ENCODE measurements at regions not wholly inside any gene's neighbourhood (a gene's known extent, or its start where the extent isn't known, plus 50 kb on each side); places are given as distances from the start of the nearest gene placed in this dataset.
"Not testable (repeated sequence)": the region's sequence is repeated elsewhere in the genome, so short reads cannot be mapped to it uniquely, and the experiment has no call there.

DNA sequence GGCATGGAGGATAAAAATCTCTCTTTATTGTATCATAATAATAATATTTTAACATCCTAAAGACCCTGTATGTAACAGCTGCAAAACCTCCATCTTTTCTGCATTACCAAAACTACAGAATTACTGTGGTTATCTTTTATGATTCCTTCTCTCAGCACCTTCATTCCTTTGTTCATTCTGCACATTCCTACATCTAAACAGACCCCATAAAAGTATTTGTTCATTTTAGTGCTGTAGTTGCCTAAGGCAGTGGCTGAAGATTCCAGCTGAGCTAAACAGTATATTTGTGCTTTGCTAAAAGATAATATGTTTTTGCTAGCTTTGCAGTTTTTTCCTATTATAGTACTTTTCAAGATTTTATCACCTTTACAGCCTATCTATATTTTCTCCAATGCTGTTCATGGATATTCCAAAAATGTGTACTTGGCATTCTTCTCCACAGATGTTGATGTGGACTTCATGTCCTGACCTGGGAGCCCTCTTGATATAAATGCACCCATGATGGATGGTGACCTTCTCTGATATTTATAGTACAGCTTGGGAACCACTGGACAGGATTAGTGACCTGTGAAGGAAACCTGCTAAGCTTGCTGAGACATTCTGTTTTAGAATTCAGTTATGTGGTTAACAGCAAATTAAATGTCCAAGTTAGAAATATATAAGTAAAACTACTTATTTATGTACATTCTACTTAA, 2832.9 kb upstream of the PCDH20 start:
- DNase-seq: no peak

DNA sequence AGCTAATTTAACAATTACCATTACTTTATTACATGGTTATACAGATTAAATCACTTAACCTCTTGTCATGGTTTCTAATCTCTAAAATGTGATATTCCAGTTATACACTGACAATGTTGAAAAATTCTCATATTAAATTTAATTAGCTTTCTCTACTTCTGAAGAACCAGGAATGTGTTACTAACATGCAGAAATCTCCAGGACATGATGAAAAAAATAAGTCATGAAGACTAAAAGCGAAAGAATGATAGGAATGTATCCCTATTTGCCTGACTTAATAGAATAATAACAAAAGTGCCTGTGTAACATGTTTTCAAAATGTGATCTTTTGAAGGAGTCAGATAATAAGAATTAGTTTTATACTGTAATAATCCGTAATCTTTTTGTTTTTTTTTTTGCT, 2823.7 kb upstream of the PCDH20 start:
- no peak for DNase-seq

DNA sequence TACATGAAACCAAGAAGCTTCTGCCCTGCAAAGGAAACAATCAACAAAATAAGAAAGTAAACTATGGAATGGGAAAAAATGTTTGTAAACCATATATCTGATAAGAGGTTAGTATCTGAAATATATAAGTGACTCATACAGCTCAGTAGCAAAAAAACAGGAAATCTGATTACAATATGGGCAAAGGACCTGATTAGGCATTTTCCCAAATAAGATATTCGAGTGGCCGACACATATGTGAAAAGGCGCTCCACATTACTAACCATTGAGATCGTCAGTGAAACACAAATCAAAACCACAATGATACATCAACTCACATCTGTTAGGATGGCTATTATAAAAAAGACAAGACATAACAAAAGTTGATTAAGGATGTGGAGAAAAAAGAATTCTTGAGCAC, 2818.6 kb upstream of the PCDH20 start:
- no peak for DNase-seq

DNA sequence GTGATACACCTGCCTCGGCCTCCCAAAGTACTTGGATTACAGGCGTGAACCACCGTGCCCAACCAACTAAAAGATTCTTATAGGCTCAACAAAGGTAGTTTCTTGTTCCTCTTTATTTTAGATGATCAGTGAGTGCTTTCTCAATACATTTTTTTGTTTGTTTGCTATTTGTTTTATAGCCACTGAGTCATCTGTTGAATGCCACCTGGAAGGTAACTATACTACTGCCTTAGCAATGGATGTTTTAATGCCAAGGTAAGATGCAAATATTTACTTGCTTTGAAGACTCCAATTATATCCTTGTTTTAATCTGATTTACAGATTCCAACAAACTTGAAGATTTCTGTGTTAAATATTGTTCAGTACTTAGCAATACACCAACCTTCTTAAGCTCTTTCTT, 2807.4 kb upstream of the PCDH20 start:
- no peak for DNase-seq

DNA sequence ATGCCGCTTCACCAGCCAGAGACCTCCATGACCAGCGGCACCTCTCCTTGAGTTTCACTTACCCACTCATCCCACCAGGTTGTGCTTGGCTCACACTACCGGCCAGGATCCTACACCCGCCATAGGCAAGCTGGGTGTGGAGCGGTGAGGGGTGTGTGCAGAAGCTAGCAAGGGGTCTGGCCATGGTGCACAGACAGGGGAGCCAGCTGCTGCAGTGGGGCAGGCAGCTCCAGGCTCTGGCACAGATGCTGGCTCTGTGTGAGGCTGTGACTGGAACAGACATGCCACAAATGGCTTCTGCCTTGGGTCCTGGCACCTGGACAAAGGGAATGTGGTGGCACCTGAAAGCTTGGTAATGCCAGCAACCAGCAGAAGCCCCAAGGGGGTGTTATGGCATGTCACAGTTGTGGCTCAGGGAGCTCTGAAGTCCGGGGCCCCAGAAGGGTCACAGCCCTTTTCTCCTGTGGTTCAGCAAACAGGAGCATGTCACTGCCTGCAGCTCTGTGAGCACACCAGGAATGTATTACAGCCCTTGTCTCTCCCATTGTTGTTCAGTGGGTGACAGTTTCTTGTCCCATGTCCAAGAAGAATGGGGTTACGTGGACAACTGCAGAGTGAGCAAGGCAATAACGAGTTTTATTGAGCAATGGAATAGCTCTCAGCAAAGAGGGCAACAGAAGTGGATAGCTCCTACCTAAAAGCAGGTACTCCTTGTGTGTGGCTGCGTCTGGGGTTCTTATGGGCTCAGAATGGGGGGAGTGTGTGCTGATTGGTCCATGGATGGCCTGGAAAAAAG, 2791.0 kb upstream of the PCDH20 start:
- DNase-seq: no peak

DNA sequence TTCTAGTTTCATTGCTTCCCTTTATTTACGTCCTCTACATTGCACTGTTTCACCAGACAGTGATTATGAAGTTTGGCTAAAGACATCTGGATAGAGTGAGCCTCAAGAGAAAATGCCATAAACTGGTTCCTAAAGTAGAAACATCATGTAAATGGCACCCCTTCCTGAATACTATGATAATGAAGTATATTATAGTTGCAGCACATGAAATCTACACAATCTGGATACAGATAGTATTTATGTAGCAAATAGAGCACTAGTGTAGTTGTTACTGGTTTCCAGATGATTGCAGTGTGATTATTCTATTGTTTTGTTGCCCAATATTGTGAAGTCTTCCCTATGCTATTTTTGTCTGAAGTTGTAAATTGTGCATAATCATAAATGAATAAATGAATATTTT, 2786.9 kb upstream of the PCDH20 start:
- no peak for DNase-seq

DNA sequence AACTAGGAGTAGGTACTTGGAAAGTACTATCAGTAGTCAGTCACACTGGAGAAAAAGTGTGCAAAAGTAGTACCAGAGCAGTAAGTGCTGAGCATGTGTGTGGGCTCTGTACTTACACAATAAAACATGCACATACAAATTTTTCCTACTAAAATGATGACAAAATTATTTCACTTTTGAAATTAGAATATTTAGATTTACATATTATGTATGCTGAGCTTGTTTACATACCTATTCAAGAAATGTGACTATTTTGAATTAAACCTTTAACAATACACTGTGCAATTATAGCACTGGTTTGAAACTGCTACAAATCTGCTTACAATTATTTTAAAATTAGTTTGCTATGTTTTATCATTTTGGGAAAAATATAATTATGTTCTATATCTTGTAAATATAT, 2781.6 kb upstream of the PCDH20 start:
- no peak for DNase-seq

DNA sequence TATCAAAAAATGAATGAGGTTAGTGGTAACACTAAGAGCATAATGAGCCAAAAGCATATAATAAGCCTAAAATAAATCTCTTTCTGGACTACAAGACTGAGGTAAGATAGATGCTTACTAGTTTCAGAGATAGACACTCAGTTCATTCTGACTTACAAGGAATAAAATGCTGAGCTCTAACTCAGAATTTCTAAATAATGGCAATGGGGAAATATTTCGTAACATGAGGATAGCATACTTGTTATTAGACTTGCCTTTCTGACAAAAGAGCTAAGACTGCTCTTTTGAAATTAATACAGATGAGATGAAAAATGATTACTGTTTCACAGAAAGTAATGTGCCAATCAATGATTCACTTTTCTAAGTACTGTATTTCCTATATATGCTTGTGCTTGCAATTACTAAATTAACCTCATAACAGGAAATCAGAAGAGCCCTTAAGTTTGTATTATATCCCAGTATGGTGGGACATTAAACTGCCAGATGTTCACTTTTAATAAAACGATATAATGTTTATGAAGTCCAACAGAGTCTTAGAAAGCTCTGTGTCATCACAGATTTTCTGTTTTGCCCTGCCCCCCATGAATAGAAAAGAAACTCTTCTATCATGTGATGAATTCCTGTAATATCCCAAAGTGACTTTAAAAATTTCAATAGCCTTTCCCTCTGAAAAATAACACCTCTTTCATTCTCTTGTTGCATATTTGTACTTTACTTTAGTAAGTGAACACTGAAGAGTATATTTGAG, 2771.0 kb upstream of the PCDH20 start:
- DNase-seq: no peak

DNA sequence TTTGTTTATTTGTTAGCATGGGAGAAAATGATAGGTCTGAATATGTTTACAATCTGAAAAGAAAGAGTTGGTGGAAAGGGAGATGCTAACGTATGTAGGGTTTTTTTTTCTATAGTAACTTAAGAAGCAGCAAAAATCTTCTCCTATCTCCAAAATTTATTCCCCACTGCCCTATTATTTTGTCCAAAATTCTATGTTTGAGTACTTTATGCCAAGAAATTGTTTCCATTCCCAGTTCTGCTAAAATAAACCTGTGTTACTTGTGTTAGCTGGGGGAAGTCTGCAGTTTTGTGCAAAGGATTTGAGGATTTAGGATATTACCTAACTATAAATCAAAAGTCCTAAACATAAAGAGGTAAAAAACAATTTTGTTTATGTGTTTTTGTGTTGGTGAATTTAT, 2770.4 kb upstream of the PCDH20 start:
- no peak for DNase-seq

DNA sequence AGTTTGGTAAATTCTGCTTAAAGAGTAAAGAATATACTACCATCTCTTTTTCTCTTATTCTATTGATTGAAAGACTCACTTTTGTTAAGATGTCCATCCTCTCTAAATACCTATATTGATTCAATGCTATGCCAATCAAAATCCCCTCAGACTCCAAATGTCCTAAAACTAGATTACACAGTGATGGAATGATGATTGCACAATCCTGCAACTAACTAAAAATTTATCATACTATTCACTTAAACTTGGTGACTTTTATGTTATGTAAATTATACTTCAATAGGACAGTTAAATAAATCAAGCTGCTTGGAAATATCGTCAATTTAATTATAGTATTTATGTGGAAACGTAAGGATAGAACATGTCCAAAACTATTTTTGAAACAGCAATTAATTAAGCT, 2765.1 kb upstream of the PCDH20 start:
- DNase-seq: no peak

DNA sequence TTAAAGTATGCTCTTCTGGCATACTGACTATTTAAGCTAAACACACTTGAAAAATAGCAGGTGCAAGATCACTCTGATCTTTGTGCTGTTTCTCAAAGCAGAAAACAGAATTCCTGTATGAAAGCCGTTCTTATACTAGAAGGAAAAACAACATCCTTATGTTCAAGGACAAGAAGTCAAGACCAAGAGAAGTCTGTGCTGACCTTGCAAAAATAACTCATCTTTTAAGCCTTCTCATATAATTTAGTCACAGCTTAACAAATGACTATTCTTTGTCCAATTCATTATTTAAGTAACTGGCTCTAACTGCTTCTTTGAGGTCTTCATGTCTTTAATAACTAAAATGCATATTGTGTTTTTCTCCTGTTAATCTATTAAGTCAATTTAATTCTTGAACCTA, 2750.2 kb upstream of the PCDH20 start:
- DNase-seq: no peak

DNA sequence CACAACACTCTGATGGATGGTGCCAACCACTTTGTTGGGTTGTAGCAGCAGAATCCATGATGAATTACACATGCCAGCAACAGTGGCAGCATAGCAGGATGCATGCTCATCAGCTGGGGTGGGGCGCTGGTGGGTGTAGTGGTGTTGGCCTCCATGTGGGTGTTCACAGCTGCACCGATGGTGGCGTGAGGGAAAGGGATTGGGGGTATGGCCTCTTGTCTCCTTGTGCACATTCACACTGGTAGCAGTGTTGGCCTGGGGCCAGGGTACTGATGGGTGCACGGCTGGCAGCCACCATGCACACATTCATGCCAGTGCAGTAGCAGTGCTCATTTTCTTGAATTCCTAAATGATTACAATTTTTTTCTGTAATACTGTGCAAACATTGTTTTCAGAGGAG, 2748.8 kb upstream of the PCDH20 start:
- no peak for DNase-seq

DNA sequence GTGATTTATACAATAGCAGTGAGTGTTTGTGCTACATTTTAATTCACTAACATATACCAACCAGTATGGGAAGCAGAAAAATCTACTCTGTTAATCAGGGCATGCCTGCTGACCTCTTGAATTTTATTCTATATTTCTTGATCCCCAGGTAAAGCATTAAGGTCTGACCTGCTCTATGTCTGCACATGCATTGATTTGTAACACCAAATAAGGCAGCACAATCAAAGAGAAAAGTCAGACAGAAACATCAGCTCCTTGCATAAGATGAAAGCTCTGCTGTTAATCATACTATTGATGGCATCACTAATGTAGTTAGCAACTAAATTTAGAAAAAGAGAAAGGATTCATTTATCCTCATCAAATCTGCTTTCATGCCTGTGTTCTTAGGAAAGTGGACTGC, 2744.8 kb upstream of the PCDH20 start:
- no peak for DNase-seq

DNA sequence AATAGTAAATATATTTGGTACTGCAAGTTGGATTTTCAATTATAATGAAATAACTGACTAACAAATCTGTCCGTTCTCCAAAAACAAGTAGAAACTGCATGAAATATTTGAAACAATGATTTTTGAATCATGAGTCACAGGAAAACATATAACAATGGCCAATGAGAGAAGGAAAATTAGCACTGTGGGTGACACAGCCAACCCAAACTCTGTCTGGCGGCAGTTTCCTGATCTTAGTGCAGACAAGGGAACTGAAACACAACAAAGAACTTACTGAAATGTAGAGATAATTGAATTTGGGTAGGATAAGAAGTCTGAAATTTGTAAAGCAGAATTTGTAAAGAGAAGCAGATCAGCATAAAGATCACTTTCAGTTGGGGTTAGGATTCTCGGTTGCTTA, 2743.3 kb upstream of the PCDH20 start:
- no peak for DNase-seq

DNA sequence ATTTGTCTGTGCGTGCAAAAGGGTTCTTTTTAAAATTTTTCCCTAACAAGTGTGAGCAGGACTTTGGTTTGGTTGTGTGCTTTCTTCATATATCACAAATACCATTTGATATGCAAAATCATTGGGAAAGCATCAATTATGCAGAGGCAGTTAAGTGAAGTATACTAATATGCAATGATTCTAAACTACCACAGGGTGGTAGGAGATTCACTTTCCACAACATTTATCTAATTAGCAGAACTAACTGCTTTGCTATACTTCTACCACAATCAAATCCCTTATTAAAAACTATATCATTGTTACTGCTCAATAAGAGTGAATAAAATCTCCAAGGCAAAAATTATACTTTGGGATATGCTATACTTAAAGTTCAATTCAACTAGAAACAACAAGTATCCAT, 2738.9 kb upstream of the PCDH20 start:
- DNase-seq: no peak

DNA sequence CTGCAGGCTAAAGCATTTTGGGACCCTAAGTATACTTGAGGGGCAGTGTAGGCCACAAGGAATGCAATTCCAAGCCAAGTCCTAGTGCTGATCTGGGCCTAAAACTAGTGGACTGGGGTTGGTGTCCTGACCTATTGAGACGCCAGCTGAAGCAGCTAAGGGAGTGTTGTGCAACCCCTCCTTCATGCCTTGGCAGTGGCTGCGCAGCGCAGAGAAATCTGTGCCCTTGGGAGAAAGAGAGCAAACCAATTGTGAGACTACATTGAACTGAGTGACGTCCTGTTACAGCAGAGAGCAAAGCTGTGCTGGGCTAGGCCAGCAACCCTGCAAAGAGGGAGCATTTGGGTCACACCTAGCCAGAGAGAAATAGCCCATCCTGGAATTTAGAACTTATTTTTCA, 2715.0 kb upstream of the PCDH20 start:
- no peak for DNase-seq

DNA sequence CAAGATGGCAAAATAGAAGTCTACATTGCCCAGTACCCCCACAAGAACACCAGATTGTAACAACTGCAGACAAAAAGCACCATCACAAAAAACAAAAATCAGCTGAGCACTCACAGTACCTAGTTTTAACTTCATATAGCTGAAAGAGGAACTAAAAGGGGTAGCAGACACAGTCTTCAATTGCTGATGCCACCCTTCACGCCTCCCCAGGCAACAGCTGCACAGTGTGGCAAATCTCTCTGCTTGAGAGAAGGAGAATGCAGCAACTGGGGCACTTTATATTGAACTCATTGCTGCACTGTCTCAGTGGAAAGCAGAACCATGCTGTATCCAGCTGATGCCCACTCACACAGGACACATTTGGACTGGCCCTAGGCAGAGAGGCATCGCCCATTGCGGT, 2714.5 kb upstream of the PCDH20 start:
- no peak for DNase-seq

DNA sequence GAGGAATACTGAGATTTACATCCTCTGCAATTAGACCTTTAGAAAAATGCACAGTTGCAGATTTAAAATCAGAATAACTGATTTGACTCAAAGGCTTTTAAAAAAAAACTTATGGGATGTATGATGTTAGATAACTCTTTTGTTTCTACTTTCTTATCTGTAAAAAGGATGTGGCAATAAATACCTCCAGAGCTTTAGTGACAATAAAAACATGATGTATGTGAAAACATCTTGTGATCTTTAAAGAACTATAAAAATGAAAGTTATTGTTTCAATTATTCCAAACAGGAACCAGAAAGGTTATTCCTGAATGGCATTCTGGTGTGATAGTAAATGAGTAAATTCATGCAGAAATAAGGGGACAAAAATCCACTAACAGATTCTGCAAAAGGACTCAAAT, 2712.2 kb upstream of the PCDH20 start:
- no peak for DNase-seq

DNA sequence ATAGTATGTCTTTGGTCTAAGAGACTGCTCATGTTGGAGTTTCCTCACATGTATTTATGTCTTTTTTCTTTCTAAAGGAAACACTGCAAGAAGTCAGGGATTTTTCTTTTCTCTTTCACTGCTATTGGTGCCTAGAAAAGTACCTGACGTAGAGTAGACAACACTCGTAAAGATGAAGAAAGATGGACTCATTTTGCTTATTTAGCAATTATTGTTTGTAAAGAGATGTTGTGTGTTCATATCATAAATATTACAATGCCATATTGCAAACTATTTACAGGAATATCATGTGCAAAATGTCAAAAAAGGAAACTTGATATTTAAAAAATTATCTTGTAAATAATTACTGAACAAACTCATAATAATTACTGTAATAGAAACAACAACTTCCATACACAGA, 2711.5 kb upstream of the PCDH20 start:
- no peak for DNase-seq

DNA sequence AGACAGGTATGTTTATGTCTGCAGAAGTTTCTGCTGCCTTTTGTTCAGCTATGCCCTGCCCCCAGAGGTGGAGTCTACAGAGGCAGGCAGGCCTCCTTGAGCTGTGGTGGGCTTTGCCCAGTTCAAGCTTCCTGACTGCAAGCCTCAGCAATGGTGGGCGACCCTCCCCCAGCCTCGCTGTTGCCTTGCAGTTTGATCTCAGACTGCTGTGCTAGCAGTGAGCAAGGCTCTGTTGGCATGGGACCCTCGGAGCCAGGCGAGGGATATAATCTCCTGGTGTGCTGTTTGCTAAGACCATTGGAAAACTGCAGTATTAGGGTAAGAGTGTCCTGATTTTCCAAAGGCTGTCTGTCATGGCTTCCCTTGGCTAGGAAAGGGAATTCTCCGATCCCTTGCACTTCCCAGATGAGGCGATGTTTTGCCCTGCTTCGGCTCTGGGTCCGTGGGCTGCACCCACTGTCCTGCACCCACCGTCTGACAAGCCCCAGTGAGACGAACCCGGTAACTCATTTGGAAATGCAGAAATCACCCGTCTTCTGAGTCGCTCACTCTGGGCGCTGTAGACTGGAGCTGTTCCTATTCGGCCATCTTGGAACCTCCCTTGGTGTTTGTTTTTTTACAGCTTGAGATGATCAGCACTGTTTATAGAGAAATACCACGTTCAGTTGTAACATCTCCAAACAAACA, 2705.5 kb upstream of the PCDH20 start:
- not testable (repeated sequence) for DNase-seq

DNA sequence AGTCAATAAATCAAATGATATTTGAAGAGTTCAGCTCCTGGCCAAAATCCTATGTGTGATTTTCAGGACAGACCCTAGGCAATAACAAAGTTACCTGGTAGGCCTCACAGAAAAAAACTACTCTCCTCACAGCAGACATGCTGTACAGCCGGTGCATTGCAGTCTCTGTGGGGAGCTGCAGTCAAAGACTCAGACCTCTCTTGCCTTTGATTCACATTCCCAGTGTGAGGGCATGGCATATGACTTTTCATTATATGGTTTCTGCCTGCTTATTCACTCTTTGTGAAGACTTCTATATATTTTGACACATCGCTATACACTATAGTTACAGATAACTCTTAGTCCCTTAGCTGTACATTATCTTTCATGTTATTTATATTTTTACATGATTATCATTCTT, 2684.3 kb upstream of the PCDH20 start:
- no peak for DNase-seq

DNA sequence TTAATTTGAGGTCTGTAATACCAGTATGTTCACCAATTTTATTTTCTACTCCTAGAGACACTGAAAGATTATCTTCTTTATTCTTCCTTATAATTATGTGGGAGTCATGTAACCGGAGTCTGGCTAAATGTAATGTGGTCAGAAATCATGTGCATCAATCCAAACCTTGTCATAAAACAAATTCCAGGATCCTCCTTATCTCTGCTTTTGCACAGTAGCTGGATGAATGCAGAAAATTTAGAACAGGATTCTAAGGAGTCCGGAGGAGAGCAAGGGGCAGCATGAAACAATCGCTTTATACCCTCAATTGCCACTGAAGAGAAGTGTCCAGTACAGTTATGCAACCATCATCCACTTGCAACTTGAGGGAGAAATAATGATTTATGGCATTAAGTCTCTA, 2674.7 kb upstream of the PCDH20 start:
- DNase-seq: no peak

DNA sequence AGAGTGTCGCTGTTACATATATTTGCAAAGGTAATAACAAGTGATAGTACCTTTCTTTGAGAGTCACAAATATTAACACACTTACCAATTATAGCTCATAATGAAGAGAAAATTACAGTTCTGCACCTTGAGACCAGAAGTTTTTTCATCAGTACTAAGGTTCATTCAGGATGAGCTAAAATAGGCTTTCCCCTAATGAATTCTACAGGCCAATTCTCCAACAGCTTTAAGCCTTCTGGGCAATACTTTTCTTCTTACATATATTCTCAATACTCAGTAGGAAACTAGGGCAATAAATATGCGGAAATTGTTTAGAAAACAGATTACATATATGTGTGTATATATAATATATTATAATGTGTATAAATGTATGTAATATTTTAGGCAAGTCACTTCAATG, 2672.8 kb upstream of the PCDH20 start:
- DNase-seq: no peak

DNA sequence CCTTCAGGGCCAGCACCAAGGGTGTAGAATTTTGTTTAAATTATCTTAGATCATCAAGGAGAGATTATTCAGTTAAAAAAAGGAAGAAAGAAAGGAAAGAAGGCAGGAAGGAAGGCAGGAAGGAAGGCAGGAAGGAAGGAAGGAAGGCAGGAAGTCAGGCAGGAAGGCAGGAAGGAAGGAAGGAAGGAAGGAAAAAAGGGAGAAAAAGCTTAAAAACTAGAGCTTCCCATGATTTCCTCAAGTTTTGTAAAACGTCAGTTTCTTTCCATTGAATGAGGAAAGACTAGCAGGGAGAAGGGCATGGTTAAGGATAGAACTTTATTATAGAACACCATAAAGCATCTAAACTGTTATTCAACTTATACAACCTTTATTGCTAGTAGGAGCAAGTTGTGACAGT, 2672.0 kb upstream of the PCDH20 start:
- no peak for DNase-seq
